GM23338 (cell line): ENCODE measurements at regions not wholly inside any gene's neighbourhood (a gene's known extent, or its start where the extent isn't known, plus 50 kb on each side); places are given as distances from the start of the nearest gene placed in this dataset.

ENCODE experiments used
- ZNF114 ChIP-seq: fragments of 250-450 bp; sonication (Bioruptor Pico); IDR thresholded peaks from 2 replicates; pipeline ENCODE4 v1.5.0; 2020; ENCODE audit warnings: mild to moderate bottlenecking, moderate library complexity
- TF ChIP-seq, protein P1 (sequence below), 2 experiments: fragments of 200-600 bp in 1 of 2; sonication (generic) in 1 of 2; conservative IDR thresholded peaks; 2 replicates each; pipeline versions ENCODE4 v1.5.1 to v1.6.1; 2016 to 2017; ENCODE audit warnings: antibody characterized with exemption in 2 of 2, low read depth in 2 of 2, mild to moderate bottlenecking in 2 of 2, moderate library complexity in 1 of 2

DNA sequence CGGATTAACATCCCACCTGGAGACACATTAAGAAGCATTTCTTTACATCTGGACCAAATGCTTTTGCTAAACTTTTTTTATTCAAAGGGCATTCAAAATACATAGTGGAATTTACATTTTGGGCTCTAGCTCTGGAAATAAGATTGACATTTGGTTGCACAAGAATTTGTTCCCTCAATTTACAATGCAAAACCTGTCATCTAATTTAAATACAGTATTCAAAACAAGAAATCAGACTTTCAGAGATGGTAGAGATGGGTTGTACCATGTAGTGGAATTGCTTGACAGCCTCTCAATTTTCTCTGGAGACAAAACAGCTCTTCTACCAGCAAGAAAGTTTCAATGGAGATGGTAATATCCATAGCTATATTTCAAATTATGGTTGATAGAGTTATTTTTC lies 275.8 kb downstream of the ATP23 start:
- TF ChIP-seq, protein P1, sequence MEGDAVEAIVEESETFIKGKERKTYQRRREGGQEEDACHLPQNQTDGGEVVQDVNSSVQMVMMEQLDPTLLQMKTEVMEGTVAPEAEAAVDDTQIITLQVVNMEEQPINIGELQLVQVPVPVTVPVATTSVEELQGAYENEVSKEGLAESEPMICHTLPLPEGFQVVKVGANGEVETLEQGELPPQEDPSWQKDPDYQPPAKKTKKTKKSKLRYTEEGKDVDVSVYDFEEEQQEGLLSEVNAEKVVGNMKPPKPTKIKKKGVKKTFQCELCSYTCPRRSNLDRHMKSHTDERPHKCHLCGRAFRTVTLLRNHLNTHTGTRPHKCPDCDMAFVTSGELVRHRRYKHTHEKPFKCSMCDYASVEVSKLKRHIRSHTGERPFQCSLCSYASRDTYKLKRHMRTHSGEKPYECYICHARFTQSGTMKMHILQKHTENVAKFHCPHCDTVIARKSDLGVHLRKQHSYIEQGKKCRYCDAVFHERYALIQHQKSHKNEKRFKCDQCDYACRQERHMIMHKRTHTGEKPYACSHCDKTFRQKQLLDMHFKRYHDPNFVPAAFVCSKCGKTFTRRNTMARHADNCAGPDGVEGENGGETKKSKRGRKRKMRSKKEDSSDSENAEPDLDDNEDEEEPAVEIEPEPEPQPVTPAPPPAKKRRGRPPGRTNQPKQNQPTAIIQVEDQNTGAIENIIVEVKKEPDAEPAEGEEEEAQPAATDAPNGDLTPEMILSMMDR (conservative IDR thresholded peaks at IDR 0.05; ENCODE audit: low read depth in 2 of 2), result no peak
- TF ChIP-seq ZNF114 (CRISPR knock-in tag), result no peak
